Lower lobe of right lung (tissue), 2 donors: ENCODE measurements at regions not wholly inside any gene's neighbourhood (a gene's known extent, or its start where the extent isn't known, plus 50 kb on each side); places are given as distances from the start of the nearest gene placed in this dataset.

Experiments used
- ATAC-seq, 2 donors: fragments of 200-7000 bp; cut with Tn5 transposase; one replicate each; pipeline ENCODE4 v1.9.1; 2020 to 2022; ENCODE audit warnings: mild to moderate bottlenecking in 2 of 2, moderate library complexity in 2 of 2
- DNase-seq: peaks from one replicate; pipeline ENCODE4 v3.0.0-alpha.2; 2020
- H3K27ac ChIP-seq: fragments of 200-600 bp; one replicate; pipeline ENCODE4 v1.8.0; 2022
- H3K27me3 ChIP-seq: fragments of 200-600 bp; one replicate; pipeline ENCODE4 v1.8.0; 2022; ENCODE audit warnings: low read depth
- H3K36me3 ChIP-seq: fragments of 200-600 bp; one replicate; pipeline ENCODE4 v1.8.0; 2022; ENCODE audit warnings: mild to moderate bottlenecking
- H3K4me1 ChIP-seq: fragments of 200-600 bp; one replicate; pipeline ENCODE4 v1.8.0; 2022
- H3K4me3 ChIP-seq: fragments of 200-600 bp; one replicate; pipeline ENCODE4 v1.8.0; 2022; ENCODE audit warnings: mild to moderate bottlenecking
- H3K9me3 ChIP-seq: fragments of 200-600 bp; one replicate; pipeline ENCODE4 v1.8.0; 2022
- CTCF ChIP-seq: fragments of 200-600 bp; IDR thresholded peaks from one replicate; pipeline ENCODE4 v1.8.0; 2022; ENCODE audit warnings: antibody characterized with exemption, mild to moderate bottlenecking
- intact Hi-C: fragments of 100-400 bp; cut with DNase I; formaldehyde crosslinking; loops from one replicate; pipeline ENCODE4 v1.11.0; 2022
- donor health status: DM: no; HTN: yes; CAD: no; lungs with severe emphysema.

GRCh38 chr6:95830859-95831557 is 184.8 kb upstream of the FUT9 start:
- ATAC-seq: no peak
- Histone ChIP-seq H3K4me1 (no peaks in the 10 kb centered on the region), H3K36me3 (no peaks in the 10 kb centered on the region), H3K27me3 (no peaks in the 10 kb centered on the region), H3K4me3 (no peak overlapping the region), H3K27ac (no peak overlapping the region), H3K9me3 (no peaks in the 10 kb centered on the region)
- no peak for DNase-seq
- intact Hi-C loops: no loop called here
- no peak for TF ChIP-seq CTCF

GRCh38 chr6:95837890-95838289 is 177.9 kb upstream of the FUT9 start:
- no peaks in the 10 kb centered on the region for H3K27me3 ChIP-seq
- no peak for ATAC-seq
- no peak overlapping the region for H3K27ac ChIP-seq
- no peaks in the 10 kb centered on the region for H3K4me1 ChIP-seq
- intact Hi-C loops: no loop called here
- H3K9me3 ChIP-seq: no peaks in the 10 kb centered on the region
- no peak overlapping the region for H3K4me3 ChIP-seq
- no peaks in the 10 kb centered on the region for H3K36me3 ChIP-seq
- DNase-seq: no peak
- TF ChIP-seq CTCF: no peak

GRCh38 chr6:95841560-95841959 is 174.2 kb upstream of the FUT9 start:
- H3K27ac ChIP-seq: no peak overlapping the region
- TF ChIP-seq CTCF: no peak
- H3K4me3 ChIP-seq: no peak overlapping the region
- no peaks in the 10 kb centered on the region for H3K36me3 ChIP-seq
- H3K4me1 ChIP-seq: no peaks in the 10 kb centered on the region
- no peak for ATAC-seq
- intact Hi-C loops: no loop called here
- H3K9me3 ChIP-seq: no peaks in the 10 kb centered on the region
- DNase-seq: no peak
- H3K27me3 ChIP-seq: no peaks in the 10 kb centered on the region

GRCh38 chr6:95846652-95847051 is 169.1 kb upstream of the FUT9 start:
- Histone ChIP-seq H3K9me3 (no peaks in the 10 kb centered on the region), H3K27me3 (no peaks in the 10 kb centered on the region), H3K27ac (no peak overlapping the region), H3K4me1 (no peaks in the 10 kb centered on the region), H3K4me3 (no peak overlapping the region), H3K36me3 (no peaks in the 10 kb centered on the region)
- DNase-seq (no peak), ATAC-seq (no peak)
- no peak for TF ChIP-seq CTCF
- intact Hi-C loops: no loop called here

GRCh38 chr6:95847061-95847460 is 168.7 kb upstream of the FUT9 start:
- TF ChIP-seq CTCF: no peak
- Histone ChIP-seq H3K4me3 (no peak overlapping the region), H3K27ac (no peak overlapping the region), H3K27me3 (no peaks in the 10 kb centered on the region), H3K4me1 (no peaks in the 10 kb centered on the region), H3K36me3 (no peaks in the 10 kb centered on the region), H3K9me3 (no peaks in the 10 kb centered on the region)
- intact Hi-C loops: no loop called here
- DNase-seq: no peak
- ATAC-seq: no peak

GRCh38 chr6:95848717-95849116 is 167.1 kb upstream of the FUT9 start:
- DNase-seq: no peak
- TF ChIP-seq CTCF: no peak
- no peak for ATAC-seq
- no peaks in the 10 kb centered on the region for H3K36me3 ChIP-seq
- no peaks in the 10 kb centered on the region for H3K4me1 ChIP-seq
- intact Hi-C loops: no loop called here
- no peaks in the 10 kb centered on the region for H3K9me3 ChIP-seq
- H3K27me3 ChIP-seq: no peaks in the 10 kb centered on the region
- H3K27ac ChIP-seq: no peak overlapping the region
- no peak overlapping the region for H3K4me3 ChIP-seq
